Endothelial cell (in vitro differentiated cells): ENCODE measurements at regions not wholly inside any gene's neighbourhood (a gene's known extent, or its start where the extent isn't known, plus 50 kb on each side); places are given as distances from the start of the nearest gene placed in this dataset.

Experiments
- DNase-seq: peaks from one replicate; pipeline ENCODE4 v3.0.0; 2021; ENCODE audit warnings: low spot score
- H3K27ac Mint-ChIP-seq: one replicate; pipeline ENCODE4 v1.8.0; 2021; ENCODE audit warnings: mixed read lengths, inconsistent platforms; ENCODE audit not compliant: unreplicated experiment
- H3K27me3 Mint-ChIP-seq: one replicate; pipeline ENCODE4 v1.8.0; 2021; ENCODE audit warnings: mild to moderate bottlenecking, moderate library complexity, mixed read lengths, inconsistent platforms; ENCODE audit not compliant: unreplicated experiment
- H3K36me3 Mint-ChIP-seq: one replicate; pipeline ENCODE4 v1.8.0; 2021; ENCODE audit warnings: mild to moderate bottlenecking, low read depth, mixed read lengths, inconsistent platforms; ENCODE audit not compliant: unreplicated experiment
- H3K4me1 Mint-ChIP-seq: one replicate; pipeline ENCODE4 v1.8.0; 2021; ENCODE audit warnings: mild to moderate bottlenecking, mixed read lengths, inconsistent platforms; ENCODE audit not compliant: unreplicated experiment
- H3K4me3 Mint-ChIP-seq: one replicate; pipeline ENCODE4 v1.8.0; 2021; ENCODE audit warnings: mild to moderate bottlenecking, mixed read lengths, inconsistent platforms; ENCODE audit not compliant: unreplicated experiment
- H3K9me3 Mint-ChIP-seq: one replicate; pipeline ENCODE4 v1.8.0; 2021; ENCODE audit warnings: mixed read lengths, inconsistent platforms; ENCODE audit not compliant: unreplicated experiment
- CTCF ChIP-seq: fragments of 200-600 bp; sonication (generic); IDR thresholded peaks from one replicate; pipeline ENCODE4 v1.5.0; 2021; ENCODE audit warnings: antibody characterized with exemption; ENCODE audit not compliant: unreplicated experiment

DNA sequence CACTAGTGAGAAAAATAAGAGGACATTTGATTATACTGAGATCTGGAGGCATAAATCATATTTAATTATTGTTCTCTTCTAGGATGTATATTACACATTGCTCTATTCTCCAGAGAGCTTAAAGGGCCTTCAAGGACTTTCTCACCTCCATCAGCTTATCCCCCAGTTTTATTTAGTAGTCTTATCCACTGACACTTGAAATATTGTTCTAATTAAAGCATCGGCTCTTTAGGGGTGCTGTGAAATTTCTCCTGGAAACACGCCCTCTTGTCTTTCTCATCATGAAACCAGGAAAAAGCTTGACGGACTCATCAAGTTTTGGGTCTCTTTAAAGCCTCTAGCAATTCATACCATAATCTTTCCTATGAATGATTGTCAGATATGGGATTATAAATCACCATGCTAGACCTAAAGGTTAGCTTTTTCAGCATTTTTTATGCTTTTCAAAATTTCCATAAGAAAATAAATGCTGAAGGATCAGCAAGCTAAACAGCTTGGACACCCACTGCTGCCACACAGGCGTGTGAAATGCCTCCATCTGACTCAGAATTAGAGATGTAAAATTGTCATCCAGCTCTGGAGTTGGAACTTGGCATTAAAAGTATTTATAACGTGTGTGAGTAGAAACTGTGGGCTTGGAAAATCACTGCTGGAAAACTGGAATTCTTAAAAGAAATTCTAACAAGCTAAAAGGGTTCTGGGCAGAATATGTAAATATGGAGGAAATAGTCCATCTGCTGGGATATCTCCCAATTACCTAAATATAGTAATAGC, 216.3 kb downstream of the CHRM2 start:
- no peak for DNase-seq
- Mint-ChIP-seq H3K36me3 (no peaks in the 10 kb centered on the region), H3K9me3 (no peaks in the 10 kb centered on the region), H3K4me1 (peaks cover 11% of the 10 kb centered on the region), H3K27me3 (no peaks in the 10 kb centered on the region), H3K27ac (no peak overlapping the region), H3K4me3 (no peak overlapping the region)
- no peak for TF ChIP-seq CTCF

DNA sequence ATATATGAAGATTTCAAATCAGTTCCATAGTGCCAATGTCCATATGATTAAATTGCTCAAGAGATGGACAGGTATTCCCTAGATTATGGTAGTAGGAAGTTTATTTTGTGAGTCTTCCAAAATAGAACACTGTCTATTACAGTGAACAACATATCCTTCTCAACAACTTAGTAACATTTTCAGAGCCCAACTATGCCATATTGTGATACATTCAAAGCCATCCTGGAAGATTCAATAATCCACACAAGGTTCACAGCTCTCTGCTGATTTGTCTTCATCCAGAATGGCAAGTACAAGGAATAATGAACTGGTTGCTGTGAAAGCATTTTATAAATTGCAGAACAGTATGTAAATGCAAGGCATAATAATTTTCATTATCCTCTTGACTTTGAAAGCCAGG, 213.9 kb downstream of the CHRM2 start:
- no peaks in the 10 kb centered on the region for H3K9me3 Mint-ChIP-seq
- H3K4me3 Mint-ChIP-seq = no peak overlapping the region
- peaks cover 11% of the 10 kb centered on the region for H3K4me1 Mint-ChIP-seq
- H3K27ac Mint-ChIP-seq = no peak overlapping the region
- DNase-seq = no peak
- H3K27me3 Mint-ChIP-seq = no peaks in the 10 kb centered on the region
- H3K36me3 Mint-ChIP-seq = no peaks in the 10 kb centered on the region
- TF ChIP-seq CTCF = no peak

DNA sequence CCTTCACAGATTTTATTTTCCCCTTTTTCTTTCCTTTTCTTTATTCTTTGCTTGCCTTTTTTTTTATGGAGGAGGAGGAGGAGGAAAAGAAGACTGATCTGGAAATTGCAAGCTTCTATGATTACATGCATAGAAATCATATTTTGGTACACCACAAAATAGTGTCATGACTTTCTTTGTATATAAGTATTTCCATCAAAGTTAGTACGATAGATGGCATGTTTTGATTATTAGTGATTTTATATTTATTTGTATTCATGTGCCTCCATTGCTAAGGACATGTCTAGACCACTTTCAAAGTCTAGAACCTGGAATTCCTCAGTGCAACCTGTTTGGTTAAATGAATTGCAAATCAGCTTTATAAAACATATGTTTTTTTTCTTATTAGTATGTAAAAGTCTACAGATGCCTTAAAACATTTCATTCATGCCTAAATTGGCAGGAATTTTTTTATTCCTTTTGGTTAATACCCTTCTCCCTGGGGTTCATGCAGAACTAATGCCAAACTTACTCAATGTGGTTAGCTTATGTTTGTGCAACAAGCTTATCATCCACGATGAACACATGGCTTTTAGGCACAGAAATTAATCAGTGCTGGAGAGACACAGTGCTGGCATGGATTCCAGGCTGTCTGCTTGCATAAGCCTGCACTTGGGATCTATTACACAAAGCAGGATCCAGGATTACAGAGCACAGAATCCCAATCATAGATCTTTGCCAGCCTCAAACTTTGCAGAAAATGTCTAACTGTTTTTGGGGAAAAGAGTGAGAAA, 213.1 kb downstream of the CHRM2 start:
- Mint-ChIP-seq H3K27ac (no peak overlapping the region), H3K9me3 (no peaks in the 10 kb centered on the region)

GRCh38 chr7:137080516-137081203, 212.2 kb downstream of the CHRM2 start:
- no peaks in the 10 kb centered on the region for H3K9me3 Mint-ChIP-seq
- no peak overlapping the region for H3K4me3 Mint-ChIP-seq
- H3K27ac Mint-ChIP-seq = no peak overlapping the region
- H3K27me3 Mint-ChIP-seq = no peaks in the 10 kb centered on the region
- H3K4me1 Mint-ChIP-seq = peaks cover 13% of the 10 kb centered on the region
- no peak for TF ChIP-seq CTCF
- DNase-seq = no peak
- no peaks in the 10 kb centered on the region for H3K36me3 Mint-ChIP-seq

More for the DNA sequence above, 213.1 kb downstream of the CHRM2 start:
- Mint-ChIP-seq H3K27me3 (no peaks in the 10 kb centered on the region), H3K4me1 (peaks cover 11% of the 10 kb centered on the region), H3K4me3 (no peak overlapping the region), H3K36me3 (no peaks in the 10 kb centered on the region)
- no peak for DNase-seq
- TF ChIP-seq CTCF = no peak

DNA sequence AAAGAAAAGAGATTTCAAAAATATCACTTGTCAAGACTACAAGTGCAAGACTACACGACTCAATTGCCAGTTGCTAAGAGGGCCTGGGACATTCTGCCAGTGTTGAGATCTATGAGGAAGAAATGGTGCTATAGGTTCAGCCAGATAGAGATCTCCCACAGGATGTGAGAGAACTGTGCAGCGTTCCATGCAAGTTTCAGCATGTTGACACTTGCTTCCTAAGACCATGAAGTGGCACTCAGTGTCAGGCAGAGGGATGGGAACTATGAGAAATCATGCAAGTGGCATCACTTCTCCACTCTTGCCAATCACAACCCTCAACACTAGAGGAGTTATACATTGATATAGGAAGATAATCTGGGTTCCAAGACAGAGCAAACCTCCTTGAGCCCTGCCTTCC, 210.3 kb downstream of the CHRM2 start:
- no peaks in the 10 kb centered on the region for H3K9me3 Mint-ChIP-seq
- H3K36me3 Mint-ChIP-seq = no peaks in the 10 kb centered on the region
- no peaks in the 10 kb centered on the region for H3K27me3 Mint-ChIP-seq
- H3K4me3 Mint-ChIP-seq = no peak overlapping the region
- H3K27ac Mint-ChIP-seq = no peak overlapping the region
- peaks cover 13% of the 10 kb centered on the region for H3K4me1 Mint-ChIP-seq
- TF ChIP-seq CTCF = no peak
- no peak for DNase-seq
